HEK293T (cell line): ENCODE measurements at regions not wholly inside any gene's neighbourhood (a gene's known extent, or its start where the extent isn't known, plus 50 kb on each side); places are given as distances from the start of the nearest gene placed in this dataset.

Source experiments
- CTCF ChIA-PET: fragments of 350-600 bp; formaldehyde crosslinking; extraction: SDS; loops from one replicate; lab custom pipeline; 2021; ENCODE audit warnings: antibody characterized with exemption, inconsistent platforms; lab: Yijun Ruan, JAX
- POLR2A ChIA-PET: fragments of 350-600 bp; formaldehyde crosslinking; extraction: SDS; loops from one replicate; lab custom pipeline; 2020; ENCODE audit warnings: antibody characterized with exemption, inconsistent platforms; lab: Yijun Ruan, JAX
- DNase-seq: peaks from one replicate; pipeline ENCODE4 v3.0.0; 2012; ENCODE audit warnings: mixed read lengths; ENCODE audit errors: extremely low spot score
- ARNT ChIP-seq: fragments of 450-650 bp; IDR thresholded peaks from 2 replicates; pipeline ENCODE4 v1.6.1; 2017; ENCODE audit warnings: mild to moderate bottlenecking
- BHLHE40 ChIP-seq: fragments of 450-650 bp; IDR thresholded peaks from 2 replicates; pipeline ENCODE4 v1.6.1; 2016; ENCODE audit warnings: mild to moderate bottlenecking, moderate library complexity, borderline replicate concordance
- CTBP1 ChIP-seq: fragments of 450-650 bp; IDR thresholded peaks from 2 replicates; pipeline ENCODE4 v1.6.1; 2016; ENCODE audit warnings: borderline replicate concordance
- ELF4 ChIP-seq: fragments of 450-650 bp; IDR thresholded peaks from 2 replicates; pipeline ENCODE4 v1.6.1; 2017; ENCODE audit warnings: antibody characterized with exemption
- FOXA1 ChIP-seq: fragments of 450-650 bp; IDR thresholded peaks from 2 replicates; pipeline ENCODE4 v1.6.1; 2016; ENCODE audit warnings: mild to moderate bottlenecking
- FOXK2 ChIP-seq: fragments of 450-650 bp; IDR thresholded peaks from 2 replicates; pipeline ENCODE4 v1.6.1; 2016; ENCODE audit warnings: mild to moderate bottlenecking
- FOXM1 ChIP-seq: fragments of 450-650 bp; IDR thresholded peaks from 2 replicates; pipeline ENCODE4 v1.6.1; 2017; ENCODE audit warnings: mild to moderate bottlenecking, borderline replicate concordance
- HDGF ChIP-seq: fragments of 450-650 bp; IDR thresholded peaks from 2 replicates; pipeline ENCODE4 v1.6.1; 2017; ENCODE audit warnings: antibody characterized with exemption, borderline replicate concordance
- L3MBTL2 ChIP-seq: fragments of 450-650 bp; conservative IDR thresholded peaks from 2 replicates; pipeline ENCODE4 v1.6.1; 2016; ENCODE audit warnings: mild to moderate bottlenecking
- LEF1 ChIP-seq: fragments of 450-650 bp; IDR thresholded peaks from 2 replicates; pipeline ENCODE4 v1.6.1; 2017; ENCODE audit warnings: mild to moderate bottlenecking, borderline replicate concordance
- NFRKB ChIP-seq: fragments of 450-650 bp; IDR thresholded peaks from 2 replicates; pipeline ENCODE4 v1.6.1; 2016; ENCODE audit warnings: mild to moderate bottlenecking, moderate library complexity
- PKNOX1 ChIP-seq: fragments of 450-650 bp; IDR thresholded peaks from 2 replicates; pipeline ENCODE4 v1.6.1; 2016
- SP1 ChIP-seq: fragments of 450-650 bp; IDR thresholded peaks from 2 replicates; pipeline ENCODE4 v1.6.1; 2017
- SUZ12 ChIP-seq: fragments of 450-650 bp; IDR thresholded peaks from 2 replicates; pipeline ENCODE4 v1.6.1; 2016; ENCODE audit warnings: mild to moderate bottlenecking
- TARDBP ChIP-seq: fragments of 450-650 bp; IDR thresholded peaks from 2 replicates; pipeline ENCODE4 v1.6.1; 2016
- ZNF384 ChIP-seq: fragments of 450-650 bp; IDR thresholded peaks from 2 replicates; pipeline ENCODE4 v1.6.1; 2016

DNA sequence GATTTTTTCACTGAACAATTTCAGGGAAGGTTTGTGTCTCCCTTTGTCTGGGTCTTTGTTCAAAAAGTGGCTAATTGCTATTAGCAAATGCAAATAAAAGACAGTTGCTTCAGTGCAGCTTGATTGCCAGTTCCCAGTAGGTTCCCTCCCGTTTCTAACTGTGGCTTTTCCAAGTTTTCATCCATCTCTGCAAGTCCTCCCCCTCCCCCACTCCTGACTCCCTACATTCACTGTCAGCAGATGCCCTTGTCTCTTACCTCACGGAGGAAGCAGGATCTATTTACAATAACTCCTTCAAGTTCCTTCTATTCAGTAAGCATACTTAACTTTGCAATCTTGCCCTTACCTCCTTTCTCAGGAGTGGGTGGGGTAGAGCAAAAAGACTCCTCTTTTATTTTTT, 55.4 kb upstream of the SCEL start:
- no peak for DNase-seq
- ChIA-PET POLR2A (interaction anchor here (5.8 kb wide), 1 partner anchor 152 kb away, joined by 53 read pairs; the partner anchor contains the start of gene MYCBP2), CTCF (interaction anchor here (0.7 to 2.6 kb wide), 5 partner anchors 10 to 150 kb away, joined by 3 to 11 read pairs (median 7); no protein-coding TSS in a partner anchor)
- TF ChIP-seq ARNT (no peak), HDGF (no peak), ELF4 (no peak), PKNOX1 (no peak), FOXA1 (no peak), SP1 (no peak), LEF1 (no peak), NFRKB (no peak)

DNA sequence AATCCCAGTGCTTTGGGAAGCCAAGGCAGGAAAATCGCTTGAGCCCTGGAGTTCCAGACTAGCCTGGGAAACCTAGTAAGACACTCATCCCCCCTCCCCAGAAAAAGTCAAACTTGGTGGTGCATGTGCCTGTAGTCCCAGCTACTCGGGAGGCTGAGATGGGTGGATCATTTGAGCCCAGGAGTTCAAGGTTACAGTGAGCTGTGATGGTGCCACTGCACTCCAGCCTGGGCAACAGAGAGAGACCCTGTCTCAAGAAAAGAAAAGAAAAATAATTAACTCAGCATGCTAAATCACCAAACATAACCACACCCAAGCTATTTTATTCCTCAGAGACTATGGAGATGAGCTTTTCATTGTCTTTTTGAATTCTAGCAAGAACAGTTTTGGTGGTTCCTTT, 56.2 kb upstream of the SCEL start:
- CTCF ChIA-PET: interaction anchor here (0.5 to 2.6 kb wide), 19 partner anchors 9 to 1762 kb away, joined by 3 to 14 read pairs (median 4); no protein-coding TSS in a partner anchor
- POLR2A ChIA-PET: interaction anchor here (1.7 to 5.8 kb wide), 2 partner anchors 14 to 152 kb away, joined by 5 to 53 read pairs; partner anchors contain the start of gene MYCBP2
- TF ChIP-seq CTBP1 (no peak), PKNOX1 (no peak), L3MBTL2 (no peak), SUZ12 (no peak), ZNF384 (no peak), FOXA1 (no peak), SP1 (no peak), LEF1 (no peak), HDGF (no peak), FOXK2 (no peak), TARDBP (no peak), ARNT (no peak), BHLHE40 (no peak), NFRKB (no peak), ELF4 (no peak), FOXM1 (no peak)
- DNase-seq: no peak

DNA sequence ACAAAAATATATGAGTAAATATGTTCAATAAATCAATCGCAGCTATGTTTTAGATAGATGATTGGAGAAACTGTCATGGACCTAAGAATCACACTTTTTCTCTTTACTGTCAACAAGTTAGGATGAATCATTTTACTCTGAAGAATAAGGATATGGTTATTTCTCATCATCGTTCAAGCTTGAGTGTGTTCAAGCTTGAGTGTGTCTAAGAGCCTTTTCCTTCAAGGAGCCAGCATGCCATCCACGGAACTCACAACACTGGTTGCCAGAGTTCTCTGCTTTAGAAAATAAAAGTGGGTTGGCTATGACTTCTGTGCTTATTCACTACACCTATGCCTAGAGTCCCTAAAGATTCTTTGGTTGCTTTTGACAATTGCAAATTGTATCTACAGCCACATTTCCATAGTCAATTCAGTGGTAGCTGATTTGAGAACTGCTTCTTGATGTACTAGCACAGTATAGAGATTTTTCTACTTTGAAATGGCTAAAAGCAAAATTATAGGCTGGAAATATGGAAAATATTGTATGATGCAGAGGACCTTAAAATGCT, 58.1 kb upstream of the SCEL start:
- POLR2A ChIA-PET: interaction anchor here (1.7 to 5.8 kb wide), 2 partner anchors 150 to 451 kb away, joined by 4 to 53 read pairs; partner anchors contain the start of gene MYCBP2
- CTCF ChIA-PET: interaction anchor here (0.6 to 2.6 kb wide), 19 partner anchors 8 to 1716 kb away, joined by 3 to 14 read pairs (median 4); partner anchors contain the start of gene MYCBP2
- TF ChIP-seq FOXA1: no peak
- TF ChIP-seq TARDBP: no peak
- no peak for TF ChIP-seq SUZ12
- TF ChIP-seq L3MBTL2: no peak
- TF ChIP-seq NFRKB: no peak
- no peak for DNase-seq

DNA sequence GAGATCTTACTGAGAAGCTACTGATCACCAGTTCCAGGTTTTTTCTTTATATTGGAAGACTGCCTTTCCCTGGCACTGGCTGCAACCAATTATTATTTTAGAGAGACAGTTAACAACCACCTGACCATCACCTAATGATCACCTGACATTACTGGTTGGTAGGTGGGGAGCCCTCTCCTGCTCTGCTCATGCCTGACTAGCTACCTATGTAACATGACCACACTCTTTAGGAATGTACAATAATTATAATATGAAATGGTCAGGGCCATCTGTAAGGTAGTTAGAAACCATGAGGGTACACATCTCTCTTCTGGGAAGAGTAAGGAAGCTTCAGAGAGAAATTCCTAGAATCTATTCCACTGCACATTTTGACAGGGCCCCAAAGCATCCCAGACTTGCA, 59.0 kb upstream of the SCEL start:
- ChIA-PET POLR2A (interaction anchor here (1.7 to 5.8 kb wide), 2 partner anchors 149 to 450 kb away, joined by 4 to 53 read pairs; partner anchors contain the start of gene MYCBP2), CTCF (no interaction called here)
- TF ChIP-seq FOXA1 (no peak), L3MBTL2 (no peak), TARDBP (no peak), ELF4 (no peak), ZNF384 (no peak), SP1 (no peak), ARNT (no peak), FOXM1 (no peak), PKNOX1 (no peak), NFRKB (no peak), SUZ12 (no peak), FOXK2 (no peak), HDGF (no peak), LEF1 (no peak), BHLHE40 (no peak), CTBP1 (no peak)
- DNase-seq: no peak

GRCh38 chr13:77475345-77476084, 60.0 kb upstream of the SCEL start:
- DNase-seq: no peak
- ChIA-PET CTCF (no interaction called here), POLR2A (interaction anchor here (5.8 kb wide), 1 partner anchor 148 kb away, joined by 53 read pairs; the partner anchor contains the start of gene MYCBP2)
- no peak for TF ChIP-seq CTBP1
- no peak for TF ChIP-seq PKNOX1
- TF ChIP-seq SP1: no peak
- no peak for TF ChIP-seq TARDBP
- no peak for TF ChIP-seq FOXM1
- no peak for TF ChIP-seq ELF4
- TF ChIP-seq ARNT: no peak
- no peak for TF ChIP-seq HDGF
- no peak for TF ChIP-seq FOXA1
- TF ChIP-seq LEF1: no peak
- no peak for TF ChIP-seq BHLHE40
- no peak for TF ChIP-seq SUZ12
- no peak for TF ChIP-seq FOXK2
